ENCODE measurements at regions not wholly inside any gene's neighbourhood (a gene's known extent, or its start where the extent isn't known, plus 50 kb on each side); places are given as distances from the start of the nearest gene placed in this dataset.
"Not testable (repeated sequence)": the region's sequence is repeated elsewhere in the genome, so short reads cannot be mapped to it uniquely, and the experiment has no call there.

GRCh38 chr10:8835453-8836167, 781.1 kb downstream of the GATA3 start:
- DNase-seq: no peak

- no peak for DNase-seq
Observed at GRCh38 chr10:8840356-8840755, 785.9 kb downstream of the GATA3 start.

- DNase-seq: no peak
Observed at GRCh38 chr10:8844141-8844540, 789.7 kb downstream of the GATA3 start.

GRCh38 chr10:8852546-8852945, 798.1 kb downstream of the GATA3 start:
- no peak for DNase-seq

- no peak for DNase-seq
Observed at GRCh38 chr10:8853048-8853447, 798.6 kb downstream of the GATA3 start.

- not testable (repeated sequence) for DNase-seq
Observed at GRCh38 chr10:8868924-8869323, 814.4 kb downstream of the GATA3 start.

GRCh38 chr10:8873310-8873709, 818.8 kb downstream of the GATA3 start:
- no peak for DNase-seq

GRCh38 chr10:8874268-8874667, 819.8 kb downstream of the GATA3 start:
- no peak for DNase-seq

GRCh38 chr10:8874972-8875371, 820.5 kb downstream of the GATA3 start:
- DNase-seq: no peak

GRCh38 chr10:8876171-8876570, 821.7 kb downstream of the GATA3 start:
- no peak for DNase-seq

- no peak for DNase-seq
Observed at GRCh38 chr10:8889538-8889937, 835.0 kb downstream of the GATA3 start.

- no peak for DNase-seq
Observed at GRCh38 chr10:8893102-8893501, 838.6 kb downstream of the GATA3 start.

GRCh38 chr10:8894148-8894547, 839.7 kb downstream of the GATA3 start:
- no peak for DNase-seq

GRCh38 chr10:8897769-8898168, 843.3 kb downstream of the GATA3 start:
- no peak for DNase-seq

- DNase-seq: no peak
Observed at GRCh38 chr10:8898745-8899330, 844.4 kb downstream of the GATA3 start.

- DNase-seq: no peak
Observed at GRCh38 chr10:8902926-8903325, 848.4 kb downstream of the GATA3 start.

- DNase-seq: no peak
Observed at GRCh38 chr10:8908013-8908412, 853.5 kb downstream of the GATA3 start.

GRCh38 chr10:8910314-8910713, 855.8 kb downstream of the GATA3 start:
- DNase-seq: no peak

GRCh38 chr10:8911032-8911431, 856.5 kb downstream of the GATA3 start:
- no peak for DNase-seq

- DNase-seq: no peak
Observed at GRCh38 chr10:8912108-8912507, 857.6 kb downstream of the GATA3 start.

- no peak for DNase-seq
Observed at GRCh38 chr10:8913720-8914119, 859.2 kb downstream of the GATA3 start.

- no peak for DNase-seq
Observed at GRCh38 chr10:8919280-8919679, 864.8 kb downstream of the GATA3 start.

GRCh38 chr10:8921568-8921967, 867.1 kb downstream of the GATA3 start:
- no peak for DNase-seq

GRCh38 chr10:8923096-8923495, 868.6 kb downstream of the GATA3 start:
- DNase-seq: no peak

GRCh38 chr10:8927705-8928104, 873.2 kb downstream of the GATA3 start:
- DNase-seq: no peak
